GM12891 (cell line): ENCODE measurements at regions not wholly inside any gene's neighbourhood (a gene's known extent, or its start where the extent isn't known, plus 50 kb on each side); places are given as distances from the start of the nearest gene placed in this dataset.

ENCODE experiments used
- DNase-seq: peaks from one replicate; pipeline ENCODE4 v3.0.0; 2011; ENCODE audit warnings: low spot score; ENCODE audit not compliant: insufficient read length
- FAIRE-seq: peaks from 2 replicates; lab custom pipeline; 2011; peaks lifted over from hg19 to GRCh38; lab: Jason Lieb, UNC
- PAX5 ChIP-seq: IDR thresholded peaks from 2 replicates; pipeline ENCODE4 v1.6.1; 2011; ENCODE audit warnings: low read length, moderate library complexity, mild to moderate bottlenecking; ENCODE audit not compliant: insufficient read depth, severe bottlenecking
- POLR2A ChIP-seq: IDR thresholded peaks from 2 replicates; pipeline ENCODE4 v1.6.1; 2011; ENCODE audit warnings: low read depth, low read length, control low read depth
- POLR2AphosphoS5 ChIP-seq: IDR thresholded peaks from 2 replicates; pipeline ENCODE4 v1.6.1; 2011; ENCODE audit warnings: low read depth, low read length, control low read depth
- POU2F2 ChIP-seq: IDR thresholded peaks from 2 replicates; pipeline ENCODE4 v1.6.1; 2011; ENCODE audit warnings: low read depth, mild to moderate bottlenecking, control low read depth, low read length, moderate library complexity
- SPI1 ChIP-seq: IDR thresholded peaks from 2 replicates; pipeline ENCODE4 v1.6.1; 2011; ENCODE audit warnings: low read depth, low read length, control low read depth
- TAF1 ChIP-seq: IDR thresholded peaks from 2 replicates; pipeline ENCODE4 v1.6.1; 2011; ENCODE audit warnings: low read depth, low read length, control low read depth

GRCh38 chr18:41745166-41746049 lies 209.6 kb upstream of the PIK3C3 start:
- DNase-seq (no peak), FAIRE-seq (no peak)
- no peak for TF ChIP-seq POU2F2
- no peak for TF ChIP-seq SPI1
- no peak for TF ChIP-seq POLR2A
- no peak for TF ChIP-seq PAX5
- TF ChIP-seq TAF1 = no peak
- TF ChIP-seq POLR2AphosphoS5 = no peak

GRCh38 chr18:41744421-41745030 lies 210.5 kb upstream of the PIK3C3 start:
- no peak for TF ChIP-seq TAF1
- no peak for TF ChIP-seq POLR2AphosphoS5
- no peak for TF ChIP-seq POU2F2
- no peak for TF ChIP-seq POLR2A
- no peak for TF ChIP-seq SPI1
- no peak for TF ChIP-seq PAX5
- DNase-seq = no peak
- FAIRE-seq = no peak

DNA sequence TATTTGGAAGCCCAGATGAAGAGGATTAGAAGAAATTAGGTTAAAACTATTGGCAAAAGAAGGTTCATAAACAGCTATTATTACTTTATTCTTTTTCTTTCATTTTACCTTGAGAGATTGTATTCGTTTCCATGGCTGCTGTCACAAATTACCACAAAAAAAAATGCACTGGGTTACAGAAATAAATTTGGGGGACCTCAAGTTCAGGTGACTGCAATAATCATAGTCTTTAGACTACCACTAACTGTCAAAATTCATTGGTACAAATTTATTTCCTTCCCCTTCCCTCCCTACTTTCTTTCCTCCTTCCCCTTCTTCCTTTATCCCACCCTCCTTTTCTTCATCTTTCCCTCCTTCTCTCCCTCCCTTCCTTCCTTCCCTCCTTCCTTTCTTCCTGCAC lies 217.8 kb upstream of the PIK3C3 start:
- FAIRE-seq (no peak), DNase-seq (no peak)
- TF ChIP-seq PAX5 (no peak), TAF1 (no peak), POU2F2 (no peak)

GRCh38 chr18:41734917-41735316 lies 220.1 kb upstream of the PIK3C3 start:
- no peak for DNase-seq
- FAIRE-seq = no peak
- TF ChIP-seq POU2F2 (no peak), PAX5 (no peak), POLR2AphosphoS5 (no peak), POLR2A (no peak), TAF1 (no peak), SPI1 (no peak)

DNA sequence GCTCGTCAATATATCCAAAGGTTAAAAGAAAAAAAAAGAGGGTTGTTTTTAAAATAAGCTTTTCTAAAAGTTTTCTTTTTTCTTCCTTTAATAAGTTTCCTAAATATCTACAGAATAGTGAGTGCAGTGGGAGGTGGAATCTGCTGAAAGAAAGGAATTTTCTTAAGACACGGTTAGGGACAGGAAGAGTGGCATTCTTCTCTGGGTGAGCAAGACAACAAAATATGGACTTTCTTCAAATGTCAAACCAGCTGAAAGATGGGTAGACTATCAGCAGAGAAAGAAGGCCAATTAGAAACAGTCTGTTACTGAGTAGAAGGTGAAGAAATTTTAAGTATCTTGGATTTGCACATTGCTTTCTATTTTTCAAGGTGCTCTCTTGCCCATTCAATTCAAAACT lies 222.7 kb upstream of the PIK3C3 start:
- FAIRE-seq (no peak), DNase-seq (no peak)
- TF ChIP-seq POU2F2 (no peak), PAX5 (no peak), TAF1 (no peak), POLR2AphosphoS5 (no peak), SPI1 (no peak), POLR2A (no peak)

DNA sequence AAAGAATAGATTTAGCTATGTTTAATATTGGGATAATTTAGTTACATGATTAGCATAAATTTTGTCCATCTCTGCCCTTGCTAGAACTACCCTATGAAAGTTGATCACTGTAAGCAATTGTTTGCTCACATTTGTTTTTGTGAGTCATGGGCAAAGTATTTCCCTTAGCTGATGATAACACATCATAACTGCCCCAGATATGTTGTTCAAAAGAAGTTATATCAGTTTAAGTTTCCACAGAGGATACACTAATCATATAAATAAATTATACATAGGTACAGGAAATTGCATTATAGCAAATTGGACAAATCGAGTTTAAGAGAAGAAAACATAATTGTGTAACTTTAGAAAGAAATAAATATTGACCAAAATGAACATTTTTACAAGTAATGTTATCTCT lies 223.2 kb upstream of the PIK3C3 start:
- TF ChIP-seq SPI1 (no peak), POLR2AphosphoS5 (no peak), TAF1 (no peak), POLR2A (no peak), PAX5 (no peak), POU2F2 (no peak)
- FAIRE-seq (no peak), DNase-seq (no peak)

DNA sequence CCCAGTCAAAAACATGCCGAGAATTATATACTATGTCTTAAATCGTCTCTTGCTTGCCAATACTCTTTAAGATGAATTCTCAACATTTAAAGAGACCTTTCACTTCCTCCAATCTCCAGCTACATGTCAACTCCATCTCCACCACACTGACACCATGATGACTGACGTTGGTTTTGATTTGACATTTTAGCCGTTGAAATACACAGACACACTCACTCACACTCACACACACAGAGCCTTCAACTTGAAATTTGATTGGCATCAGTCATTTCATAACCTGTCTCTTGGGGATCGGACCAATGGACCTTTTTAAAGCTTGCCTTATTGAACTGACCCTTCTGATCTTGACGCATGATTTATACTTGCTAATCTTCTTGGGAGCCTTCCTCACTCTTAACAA lies 230.8 kb upstream of the PIK3C3 start:
- no peak for FAIRE-seq
- no peak for DNase-seq
- TF ChIP-seq POLR2A (no peak), POU2F2 (no peak), POLR2AphosphoS5 (no peak), PAX5 (no peak), TAF1 (no peak), SPI1 (no peak)

DNA sequence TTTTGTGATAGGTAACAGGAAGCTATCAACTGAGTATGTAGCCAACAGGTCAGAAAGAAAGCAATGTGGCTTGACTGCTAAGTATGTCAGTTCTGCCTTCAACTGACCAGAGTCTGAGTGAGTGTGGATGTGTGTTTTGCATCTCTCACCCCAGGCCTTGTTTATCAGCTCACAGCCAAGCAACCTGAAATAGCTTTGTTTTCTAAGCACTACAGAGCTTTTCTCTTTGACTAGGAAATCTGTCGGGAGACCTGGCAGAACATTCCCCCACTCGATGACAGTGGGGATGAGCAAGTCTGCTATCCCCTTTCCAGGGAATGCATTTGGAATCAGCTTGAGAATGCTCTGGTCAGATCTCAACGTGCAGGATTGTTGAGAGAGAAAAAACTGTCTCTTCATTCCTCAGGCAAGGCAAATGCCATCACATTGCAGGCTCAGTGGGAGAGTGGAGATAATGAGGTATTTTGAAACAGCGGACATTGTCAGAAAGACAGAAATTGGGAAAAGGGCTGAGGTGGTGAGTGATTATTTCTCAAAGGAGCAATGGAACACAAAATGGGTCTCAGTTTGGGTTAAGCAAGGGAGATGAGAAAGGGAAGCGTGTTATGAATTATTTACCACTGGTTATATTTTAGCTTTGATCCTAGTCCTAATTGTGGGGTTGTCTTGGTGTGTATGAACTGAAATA lies 233.8 kb upstream of the PIK3C3 start:
- TF ChIP-seq TAF1 (no peak), PAX5 (no peak), SPI1 (no peak), POU2F2 (no peak), POLR2A (no peak)
- FAIRE-seq = no peak

GRCh38 chr18:41720226-41720625 lies 234.8 kb upstream of the PIK3C3 start:
- FAIRE-seq (no peak), DNase-seq (no peak)
- no peak for TF ChIP-seq POLR2AphosphoS5
- TF ChIP-seq PAX5 = no peak
- no peak for TF ChIP-seq SPI1
- TF ChIP-seq POU2F2 = no peak
- TF ChIP-seq TAF1 = no peak
- TF ChIP-seq POLR2A = no peak

More for the DNA sequence above, 233.8 kb upstream of the PIK3C3 start:
- no peak for DNase-seq
